Upper lobe of left lung (tissue), 4 donors: ENCODE measurements at regions not wholly inside any gene's neighbourhood (a gene's known extent, or its start where the extent isn't known, plus 50 kb on each side); places are given as distances from the start of the nearest gene placed in this dataset.

Source experiments
- POLR2A ChIP-seq, 4 donors: fragments of 450-650 bp; IDR thresholded peaks; one replicate each; pipeline ENCODE4 v1.5.1; 2016 to 2017; ENCODE audit warnings: antibody characterized with exemption in 4 of 4, mild to moderate bottlenecking in 2 of 4
- POLR2AphosphoS5 ChIP-seq, 2 donors: sonication (generic); formaldehyde crosslinking; IDR thresholded peaks; one replicate each; pipeline ENCODE4 v1.5.1; 2017; ENCODE audit warnings: antibody characterized with exemption in 2 of 2
- TF ChIP-seq, protein P1 (sequence below), 6 experiments: fragments of 450-650 bp in 4 of 6; fragments of 200-600 bp in 2 of 6; sonication (generic) in 2 of 6; IDR thresholded peaks; one replicate each; pipeline ENCODE4 v1.5.1; 2016 to 2019; ENCODE audit warnings: antibody characterized with exemption in 6 of 6

DNA sequence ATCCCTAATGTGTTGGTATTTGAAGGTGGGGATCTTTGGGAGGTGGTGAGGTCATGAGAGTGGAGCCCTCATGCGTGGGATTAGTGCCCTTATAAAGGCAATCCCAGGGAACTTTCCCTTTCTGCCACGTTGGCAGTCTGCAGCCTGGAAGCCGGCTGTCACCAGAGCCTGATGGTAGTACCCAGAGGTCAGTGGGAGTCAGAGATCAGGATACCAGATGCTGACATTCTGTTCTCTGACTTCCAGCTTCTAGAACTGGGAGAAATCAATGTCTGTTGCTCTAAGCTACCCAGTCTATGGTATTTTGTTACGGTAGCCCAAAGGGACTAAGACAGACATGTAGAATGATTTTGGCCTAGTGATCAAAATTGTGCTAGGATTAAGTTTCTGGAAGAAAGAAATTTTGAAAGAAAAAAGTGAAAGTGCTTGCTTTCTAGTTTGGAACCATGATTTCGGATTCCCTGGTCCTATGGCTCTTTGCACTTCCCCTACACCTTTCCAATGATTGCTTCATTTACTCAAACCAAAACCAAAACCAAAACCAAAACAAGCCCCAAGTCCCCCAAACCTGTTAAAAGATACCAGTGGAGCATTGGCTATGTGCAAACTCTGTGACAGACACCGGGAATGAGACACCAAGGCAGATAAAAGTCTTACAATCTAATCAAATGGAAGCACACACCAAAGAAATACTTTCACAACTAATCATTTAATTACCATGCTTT, 173.7 kb upstream of the ZNF217 start:
- TF ChIP-seq, protein P1, sequence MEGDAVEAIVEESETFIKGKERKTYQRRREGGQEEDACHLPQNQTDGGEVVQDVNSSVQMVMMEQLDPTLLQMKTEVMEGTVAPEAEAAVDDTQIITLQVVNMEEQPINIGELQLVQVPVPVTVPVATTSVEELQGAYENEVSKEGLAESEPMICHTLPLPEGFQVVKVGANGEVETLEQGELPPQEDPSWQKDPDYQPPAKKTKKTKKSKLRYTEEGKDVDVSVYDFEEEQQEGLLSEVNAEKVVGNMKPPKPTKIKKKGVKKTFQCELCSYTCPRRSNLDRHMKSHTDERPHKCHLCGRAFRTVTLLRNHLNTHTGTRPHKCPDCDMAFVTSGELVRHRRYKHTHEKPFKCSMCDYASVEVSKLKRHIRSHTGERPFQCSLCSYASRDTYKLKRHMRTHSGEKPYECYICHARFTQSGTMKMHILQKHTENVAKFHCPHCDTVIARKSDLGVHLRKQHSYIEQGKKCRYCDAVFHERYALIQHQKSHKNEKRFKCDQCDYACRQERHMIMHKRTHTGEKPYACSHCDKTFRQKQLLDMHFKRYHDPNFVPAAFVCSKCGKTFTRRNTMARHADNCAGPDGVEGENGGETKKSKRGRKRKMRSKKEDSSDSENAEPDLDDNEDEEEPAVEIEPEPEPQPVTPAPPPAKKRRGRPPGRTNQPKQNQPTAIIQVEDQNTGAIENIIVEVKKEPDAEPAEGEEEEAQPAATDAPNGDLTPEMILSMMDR (IDR thresholded peaks at IDR 0.05) = no peak
- TF ChIP-seq POLR2A (IDR thresholded peaks at IDR 0.05) (no peak), POLR2AphosphoS5 (IDR thresholded peaks at IDR 0.05) (no peak)
